Nephron (organoid): ENCODE measurements at regions not wholly inside any gene's neighbourhood (a gene's known extent, or its start where the extent isn't known, plus 50 kb on each side); places are given as distances from the start of the nearest gene placed in this dataset.
A peak's percentile ranks its signal among the peaks of the same experiment; 100 is the strongest.

Source experiments
- H3K27ac Mint-ChIP-seq, 3 experiments: 2 replicates each; pipeline ENCODE4 v1.8.0; 2020; ENCODE audit warnings: mixed read lengths in 3 of 3, mild to moderate bottlenecking in 2 of 3, moderate library complexity in 1 of 3
- H3K27me3 Mint-ChIP-seq: 2 replicates; pipeline ENCODE4 v1.8.0; 2021; ENCODE audit warnings: low read depth, mild to moderate bottlenecking, moderate library complexity, mixed read lengths
- H3K36me3 Mint-ChIP-seq: 2 replicates; pipeline ENCODE4 v1.8.0; 2020; ENCODE audit warnings: low read depth, mixed read lengths
- H3K4me1 Mint-ChIP-seq: 2 replicates; pipeline ENCODE4 v1.8.0; 2020; ENCODE audit warnings: mixed read lengths
- H3K4me3 Mint-ChIP-seq, 3 experiments: 2 replicates each; pipeline ENCODE4 v1.8.0; 2020; ENCODE audit warnings: mild to moderate bottlenecking in 3 of 3, mixed read lengths in 3 of 3, moderate library complexity in 2 of 3
- H3K9me3 Mint-ChIP-seq: 2 replicates; pipeline ENCODE4 v1.8.0; 2020; ENCODE audit warnings: mixed read lengths
- CTCF ChIP-seq, 3 experiments: fragments of 200-600 bp; sonication (generic); IDR thresholded peaks; one replicate each; pipeline ENCODE4 v1.5.0; 2021; ENCODE audit warnings: antibody characterized with exemption in 3 of 3; ENCODE audit not compliant: unreplicated experiment in 3 of 3

GRCh38 chr4:159757499-159757898, 654.6 kb downstream of the RAPGEF2 start:
- Mint-ChIP-seq H3K36me3 (no peaks in the 10 kb centered on the region), H3K27me3 (no peaks in the 10 kb centered on the region), H3K9me3 (peaks cover 24% of the 10 kb centered on the region), H3K27ac (no peak overlapping the region), H3K4me3 (no peak overlapping the region), H3K4me1 (peaks cover 7% of the 10 kb centered on the region)
- TF ChIP-seq CTCF (IDR thresholded peaks at IDR 0.05; ENCODE audit: unreplicated experiment in 3 of 3): no peak

DNA sequence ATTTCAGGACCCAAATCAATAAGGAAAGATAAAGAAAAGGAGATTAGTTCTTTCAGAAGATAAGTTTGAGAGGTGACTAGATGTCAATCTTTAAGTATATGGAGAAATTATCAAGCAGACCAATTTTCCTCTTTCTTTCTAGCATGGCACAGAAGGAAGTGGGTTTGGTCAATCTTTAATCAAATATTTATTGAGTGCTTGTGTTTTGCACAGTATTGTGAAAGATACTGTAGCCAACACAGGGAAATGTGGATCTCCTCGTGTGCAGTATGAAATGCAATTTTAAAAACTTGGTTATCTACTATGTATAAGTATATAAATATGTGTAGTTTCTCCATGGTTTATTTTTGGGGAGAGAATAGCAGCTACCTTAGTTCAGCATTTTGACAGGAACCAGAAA, 655.2 kb downstream of the RAPGEF2 start:
- no peak for TF ChIP-seq CTCF (IDR thresholded peaks at IDR 0.05; ENCODE audit: unreplicated experiment in 3 of 3)
- H3K27me3 Mint-ChIP-seq: no peaks in the 10 kb centered on the region

DNA sequence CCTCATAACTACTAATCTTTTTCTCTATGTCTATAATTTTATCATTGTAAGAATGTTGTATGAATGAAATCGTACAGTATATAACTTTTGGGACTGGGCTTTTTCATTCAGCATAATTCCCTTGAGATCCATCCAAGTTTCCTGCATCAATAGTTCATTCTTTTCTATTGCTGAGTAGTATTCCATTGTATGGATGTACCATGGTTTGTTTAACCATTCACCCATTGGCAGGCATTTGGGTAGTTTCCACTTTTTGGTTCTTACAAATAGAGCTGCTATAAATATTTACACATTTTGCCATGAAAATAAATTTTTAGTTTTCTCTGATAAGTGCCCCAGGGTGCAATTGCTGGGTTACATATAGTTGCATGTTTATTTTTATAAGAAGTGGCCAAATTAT, 659.8 kb downstream of the RAPGEF2 start:
- Mint-ChIP-seq H3K27me3 (no peaks in the 10 kb centered on the region), H3K27ac (no peak overlapping the region), H3K9me3 (peaks cover 4% of the 10 kb centered on the region), H3K36me3 (no peaks in the 10 kb centered on the region), H3K4me3 (no peak overlapping the region), H3K4me1 (peaks cover 2% of the 10 kb centered on the region)
- TF ChIP-seq CTCF (IDR thresholded peaks at IDR 0.05; ENCODE audit: unreplicated experiment in 3 of 3): no peak

More for the DNA sequence above, 655.2 kb downstream of the RAPGEF2 start:
- no peak overlapping the region for H3K27ac Mint-ChIP-seq
- H3K4me3 Mint-ChIP-seq: no peak overlapping the region
- H3K36me3 Mint-ChIP-seq: no peaks in the 10 kb centered on the region
- peaks cover 25% of the 10 kb centered on the region for H3K9me3 Mint-ChIP-seq
- H3K4me1 Mint-ChIP-seq: peaks cover 7% of the 10 kb centered on the region

- H3K9me3 Mint-ChIP-seq: peaks cover 4% of the 10 kb centered on the region
- no peak overlapping the region for H3K4me3 Mint-ChIP-seq
- peak; percentile 64 to 72 (median 65) for TF ChIP-seq CTCF (IDR thresholded peaks at IDR 0.05; ENCODE audit: unreplicated experiment in 3 of 3)
- peaks cover 4% of the 10 kb centered on the region for H3K4me1 Mint-ChIP-seq
- H3K27me3 Mint-ChIP-seq: no peaks in the 10 kb centered on the region
- no peaks in the 10 kb centered on the region for H3K36me3 Mint-ChIP-seq
- H3K27ac Mint-ChIP-seq: peak overlapping the region in 1 of 3 experiments; percentile 0
These were observed 661.6 kb downstream of the RAPGEF2 start for GRCh38 chr4:159764343-159764952.

GRCh38 chr4:159765382-159765781, 662.5 kb downstream of the RAPGEF2 start:
- Mint-ChIP-seq H3K36me3 (no peaks in the 10 kb centered on the region), H3K27ac (no peak overlapping the region), H3K4me3 (no peak overlapping the region), H3K27me3 (no peaks in the 10 kb centered on the region), H3K4me1 (peaks cover 4% of the 10 kb centered on the region), H3K9me3 (peaks cover 4% of the 10 kb centered on the region)
- TF ChIP-seq CTCF (IDR thresholded peaks at IDR 0.05; ENCODE audit: unreplicated experiment in 3 of 3): no peak

DNA sequence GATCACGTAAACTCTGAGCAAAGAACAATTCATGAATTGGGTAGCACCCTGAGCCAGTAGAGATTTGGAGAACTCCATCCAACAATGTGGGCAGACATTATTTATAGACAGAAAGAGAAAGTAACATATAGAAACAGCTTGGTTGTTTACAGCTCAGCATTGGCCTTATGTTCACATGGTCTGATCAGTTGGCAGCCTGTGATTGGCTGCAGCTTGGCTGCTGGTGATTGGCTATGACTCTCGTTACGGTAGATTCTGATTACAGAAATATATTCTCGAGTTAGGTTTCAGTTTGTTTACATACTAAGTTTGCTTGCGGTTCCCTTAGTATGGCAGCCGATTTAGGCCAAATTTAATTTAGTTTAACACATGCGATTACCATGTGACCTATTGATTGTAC, 663.4 kb downstream of the RAPGEF2 start:
- TF ChIP-seq CTCF (IDR thresholded peaks at IDR 0.05; ENCODE audit: unreplicated experiment in 3 of 3): no peak
- Mint-ChIP-seq H3K9me3 (peaks cover 4% of the 10 kb centered on the region), H3K27me3 (no peaks in the 10 kb centered on the region), H3K4me3 (no peak overlapping the region), H3K4me1 (peaks cover 4% of the 10 kb centered on the region), H3K27ac (no peak overlapping the region), H3K36me3 (no peaks in the 10 kb centered on the region)
